RWPE2 (cell line): ENCODE measurements at regions not wholly inside any gene's neighbourhood (a gene's known extent, or its start where the extent isn't known, plus 50 kb on each side); places are given as distances from the start of the nearest gene placed in this dataset.

Source experiments
- ATAC-seq: fragments of 200-7000 bp; cut with Tn5 transposase; 3 replicates; pipeline ENCODE4 v1.9.1; 2021; ENCODE audit warnings: low read depth
- DNase-seq: peaks from one replicate; pipeline ENCODE4 v3.0.0-alpha.2; 2020; ENCODE audit warnings: low spot score
- H3K27ac ChIP-seq: fragments of 450-650 bp; 2 replicates; pipeline ENCODE4 v1.5.1; 2017; ENCODE audit warnings: mild to moderate bottlenecking; ENCODE audit not compliant: poor library complexity, severe bottlenecking
- H3K27me3 ChIP-seq: fragments of 250-450 bp; sonication (Bioruptor Pico); 2 replicates; pipeline ENCODE4 v1.5.1; 2021; ENCODE audit warnings: mild to moderate bottlenecking, moderate library complexity; ENCODE audit not compliant: insufficient read depth, poor library complexity, severe bottlenecking
- H3K36me3 ChIP-seq: fragments of 250-450 bp; sonication (Bioruptor Pico); 2 replicates; pipeline ENCODE4 v1.5.1; 2020; ENCODE audit warnings: low read depth, mild to moderate bottlenecking, moderate library complexity
- H3K4me1 ChIP-seq: fragments of 250-450 bp; sonication (Bioruptor Pico); 2 replicates; pipeline ENCODE4 v1.5.1; 2021; ENCODE audit warnings: mild to moderate bottlenecking, moderate library complexity; ENCODE audit not compliant: insufficient read depth, poor library complexity, severe bottlenecking
- H3K4me3 ChIP-seq: fragments of 250-450 bp; sonication (Bioruptor Pico); 2 replicates; pipeline ENCODE4 v1.5.1; 2021; ENCODE audit warnings: mild to moderate bottlenecking, moderate library complexity; ENCODE audit not compliant: severe bottlenecking
- H3K9me3 ChIP-seq: fragments of 250-450 bp; sonication (Bioruptor Pico); 2 replicates; pipeline ENCODE4 v1.5.1; 2021; ENCODE audit warnings: mild to moderate bottlenecking, moderate library complexity; ENCODE audit not compliant: severe bottlenecking
- CTCF ChIP-seq: fragments of 450-650 bp; IDR thresholded peaks from one replicate; pipeline ENCODE4 v1.5.1; 2017; ENCODE audit warnings: mild to moderate bottlenecking, moderate library complexity; ENCODE audit not compliant: poor library complexity, severe bottlenecking

- DNase-seq (no peak), ATAC-seq (no peak)
- no peaks in the 10 kb centered on the region for H3K27me3 ChIP-seq
Observed at GRCh38 chr3:117630469-117630868, 920.9 kb downstream of the TUSC7 start.

GRCh38 chr3:117630885-117631284, 921.3 kb downstream of the TUSC7 start:
- Histone ChIP-seq H3K9me3 (no peaks in the 10 kb centered on the region), H3K27ac (no peak overlapping the region), H3K4me3 (no peak overlapping the region), H3K36me3 (no peaks in the 10 kb centered on the region), H3K27me3 (no peaks in the 10 kb centered on the region), H3K4me1 (peaks cover 8% of the 10 kb centered on the region)
- DNase-seq = no peak
- peak; percentile 37; the same call in 1 of the 3 replicates for ATAC-seq
- no peak for TF ChIP-seq CTCF

More at GRCh38 chr3:117630469-117630868, 920.9 kb downstream of the TUSC7 start:
- H3K36me3 ChIP-seq = no peaks in the 10 kb centered on the region
- TF ChIP-seq CTCF = no peak
- no peak overlapping the region for H3K27ac ChIP-seq
- H3K9me3 ChIP-seq = no peaks in the 10 kb centered on the region
- peaks cover 8% of the 10 kb centered on the region for H3K4me1 ChIP-seq
- H3K4me3 ChIP-seq = no peak overlapping the region

GRCh38 chr3:117631781-117632180, 922.2 kb downstream of the TUSC7 start:
- ATAC-seq = no peak
- TF ChIP-seq CTCF = no peak
- peaks cover 8% of the 10 kb centered on the region for H3K4me1 ChIP-seq

GRCh38 chr3:117632191-117632590, 922.6 kb downstream of the TUSC7 start:
- Histone ChIP-seq H3K4me1 (peaks cover 8% of the 10 kb centered on the region), H3K9me3 (no peaks in the 10 kb centered on the region), H3K4me3 (no peak overlapping the region), H3K27me3 (no peaks in the 10 kb centered on the region), H3K36me3 (no peaks in the 10 kb centered on the region), H3K27ac (no peak overlapping the region)
- DNase-seq = no peak
- no peak for TF ChIP-seq CTCF
- no peak for ATAC-seq

More at GRCh38 chr3:117631781-117632180, 922.2 kb downstream of the TUSC7 start:
- no peaks in the 10 kb centered on the region for H3K36me3 ChIP-seq
- H3K9me3 ChIP-seq = no peaks in the 10 kb centered on the region
- H3K4me3 ChIP-seq = no peak overlapping the region
- DNase-seq = no peak
- no peaks in the 10 kb centered on the region for H3K27me3 ChIP-seq
- H3K27ac ChIP-seq = no peak overlapping the region

- ATAC-seq = no peak
- Histone ChIP-seq H3K9me3 (no peaks in the 10 kb centered on the region), H3K4me1 (peaks cover 8% of the 10 kb centered on the region), H3K36me3 (no peaks in the 10 kb centered on the region), H3K27me3 (no peaks in the 10 kb centered on the region), H3K4me3 (no peak overlapping the region), H3K27ac (no peak overlapping the region)
- TF ChIP-seq CTCF = no peak
- no peak for DNase-seq
Observed at GRCh38 chr3:117633207-117633606, 923.6 kb downstream of the TUSC7 start.
